Endothelial cell (in vitro differentiated cells): ENCODE measurements at regions not wholly inside any gene's neighbourhood (a gene's known extent, or its start where the extent isn't known, plus 50 kb on each side); places are given as distances from the start of the nearest gene placed in this dataset.

Experiments used
- DNase-seq: peaks from one replicate; pipeline ENCODE4 v3.0.0; 2021; ENCODE audit warnings: low spot score
- H3K27ac Mint-ChIP-seq: one replicate; pipeline ENCODE4 v1.8.0; 2021; ENCODE audit warnings: mixed read lengths, inconsistent platforms; ENCODE audit not compliant: unreplicated experiment
- H3K27me3 Mint-ChIP-seq: one replicate; pipeline ENCODE4 v1.8.0; 2021; ENCODE audit warnings: mild to moderate bottlenecking, moderate library complexity, mixed read lengths, inconsistent platforms; ENCODE audit not compliant: unreplicated experiment
- H3K36me3 Mint-ChIP-seq: one replicate; pipeline ENCODE4 v1.8.0; 2021; ENCODE audit warnings: mild to moderate bottlenecking, low read depth, mixed read lengths, inconsistent platforms; ENCODE audit not compliant: unreplicated experiment
- H3K4me1 Mint-ChIP-seq: one replicate; pipeline ENCODE4 v1.8.0; 2021; ENCODE audit warnings: mild to moderate bottlenecking, mixed read lengths, inconsistent platforms; ENCODE audit not compliant: unreplicated experiment
- H3K4me3 Mint-ChIP-seq: one replicate; pipeline ENCODE4 v1.8.0; 2021; ENCODE audit warnings: mild to moderate bottlenecking, mixed read lengths, inconsistent platforms; ENCODE audit not compliant: unreplicated experiment
- H3K9me3 Mint-ChIP-seq: one replicate; pipeline ENCODE4 v1.8.0; 2021; ENCODE audit warnings: mixed read lengths, inconsistent platforms; ENCODE audit not compliant: unreplicated experiment
- TF ChIP-seq, protein P1 (sequence below): fragments of 200-600 bp; sonication (generic); IDR thresholded peaks from one replicate; pipeline ENCODE4 v1.5.0; 2021; ENCODE audit warnings: antibody characterized with exemption; ENCODE audit not compliant: unreplicated experiment

DNA sequence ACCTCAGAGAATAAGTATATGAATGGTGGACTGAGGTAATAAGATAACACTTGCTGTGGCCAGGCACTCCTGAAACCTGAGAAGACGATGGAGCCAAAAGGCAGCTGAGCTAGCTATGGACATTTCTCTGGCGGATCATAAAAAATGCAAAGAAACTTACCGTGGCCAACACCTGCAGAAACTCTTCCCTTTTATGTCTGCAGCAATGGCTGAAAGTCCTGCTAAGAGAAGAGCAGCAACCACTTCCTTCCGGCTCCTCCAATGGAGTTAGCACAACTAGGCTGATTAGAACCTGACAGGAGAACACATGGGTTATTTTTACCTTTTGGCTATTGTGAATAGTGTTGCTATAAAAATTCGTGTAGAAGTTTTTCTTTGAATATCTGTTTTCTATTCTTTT lies 76.0 kb upstream of the MAGEB16 start:
- H3K27me3 Mint-ChIP-seq, result no peaks in the 10 kb centered on the region
- no peaks in the 10 kb centered on the region for H3K4me1 Mint-ChIP-seq
- H3K4me3 Mint-ChIP-seq, result no peak overlapping the region
- TF ChIP-seq, protein P1, sequence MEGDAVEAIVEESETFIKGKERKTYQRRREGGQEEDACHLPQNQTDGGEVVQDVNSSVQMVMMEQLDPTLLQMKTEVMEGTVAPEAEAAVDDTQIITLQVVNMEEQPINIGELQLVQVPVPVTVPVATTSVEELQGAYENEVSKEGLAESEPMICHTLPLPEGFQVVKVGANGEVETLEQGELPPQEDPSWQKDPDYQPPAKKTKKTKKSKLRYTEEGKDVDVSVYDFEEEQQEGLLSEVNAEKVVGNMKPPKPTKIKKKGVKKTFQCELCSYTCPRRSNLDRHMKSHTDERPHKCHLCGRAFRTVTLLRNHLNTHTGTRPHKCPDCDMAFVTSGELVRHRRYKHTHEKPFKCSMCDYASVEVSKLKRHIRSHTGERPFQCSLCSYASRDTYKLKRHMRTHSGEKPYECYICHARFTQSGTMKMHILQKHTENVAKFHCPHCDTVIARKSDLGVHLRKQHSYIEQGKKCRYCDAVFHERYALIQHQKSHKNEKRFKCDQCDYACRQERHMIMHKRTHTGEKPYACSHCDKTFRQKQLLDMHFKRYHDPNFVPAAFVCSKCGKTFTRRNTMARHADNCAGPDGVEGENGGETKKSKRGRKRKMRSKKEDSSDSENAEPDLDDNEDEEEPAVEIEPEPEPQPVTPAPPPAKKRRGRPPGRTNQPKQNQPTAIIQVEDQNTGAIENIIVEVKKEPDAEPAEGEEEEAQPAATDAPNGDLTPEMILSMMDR, result no peak
- no peaks in the 10 kb centered on the region for H3K36me3 Mint-ChIP-seq
- H3K9me3 Mint-ChIP-seq, result no peaks in the 10 kb centered on the region
- no peak overlapping the region for H3K27ac Mint-ChIP-seq
- no peak for DNase-seq

DNA sequence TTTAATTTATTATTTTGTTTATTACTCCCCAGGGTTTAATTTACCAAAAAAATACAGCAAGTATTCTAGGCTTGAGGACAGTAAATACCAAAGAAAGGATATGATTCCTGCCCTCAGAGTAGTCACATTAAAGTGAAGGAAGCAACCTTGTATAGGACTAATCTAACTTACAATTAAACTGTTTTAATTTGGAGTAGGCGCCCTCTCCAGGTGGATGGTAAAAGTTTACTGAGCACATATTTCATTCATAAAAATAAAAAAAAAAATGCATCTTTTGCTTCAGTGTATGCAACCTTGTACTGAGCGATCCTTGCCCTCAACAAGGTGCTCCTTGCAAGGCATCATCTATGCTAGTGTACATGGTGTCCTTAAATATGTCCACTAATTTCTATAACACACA lies 72.0 kb upstream of the MAGEB16 start:
- Mint-ChIP-seq H3K4me1 (no peaks in the 10 kb centered on the region), H3K27ac (no peak overlapping the region), H3K4me3 (no peak overlapping the region), H3K36me3 (no peaks in the 10 kb centered on the region), H3K9me3 (no peaks in the 10 kb centered on the region), H3K27me3 (no peaks in the 10 kb centered on the region)
- TF ChIP-seq, protein P1, result no peak
- DNase-seq, result no peak

DNA sequence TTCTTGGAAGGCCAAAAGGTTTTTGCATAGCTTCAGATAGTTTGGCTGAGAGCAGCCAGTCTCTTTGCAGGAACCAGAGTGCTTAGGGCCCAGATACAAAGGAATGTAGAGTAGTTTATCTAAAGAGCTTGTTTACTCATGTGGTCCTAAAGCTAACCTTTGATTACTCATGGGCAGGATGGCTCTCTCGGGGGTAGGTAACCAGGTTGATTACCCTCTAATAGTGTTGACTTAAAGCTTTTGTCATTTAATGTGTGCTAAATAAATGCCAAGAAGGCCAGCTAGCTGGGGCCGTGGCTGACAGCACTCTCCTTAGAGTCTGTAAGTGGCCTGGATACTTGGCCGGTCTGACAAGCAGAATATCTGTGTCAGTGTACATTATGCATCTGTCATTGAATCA lies 69.7 kb upstream of the MAGEB16 start:
- Mint-ChIP-seq H3K27me3 (no peaks in the 10 kb centered on the region), H3K36me3 (no peaks in the 10 kb centered on the region), H3K9me3 (no peaks in the 10 kb centered on the region), H3K4me1 (no peaks in the 10 kb centered on the region), H3K27ac (no peak overlapping the region), H3K4me3 (no peak overlapping the region)
- no peak for DNase-seq
- TF ChIP-seq, protein P1, result no peak

DNA sequence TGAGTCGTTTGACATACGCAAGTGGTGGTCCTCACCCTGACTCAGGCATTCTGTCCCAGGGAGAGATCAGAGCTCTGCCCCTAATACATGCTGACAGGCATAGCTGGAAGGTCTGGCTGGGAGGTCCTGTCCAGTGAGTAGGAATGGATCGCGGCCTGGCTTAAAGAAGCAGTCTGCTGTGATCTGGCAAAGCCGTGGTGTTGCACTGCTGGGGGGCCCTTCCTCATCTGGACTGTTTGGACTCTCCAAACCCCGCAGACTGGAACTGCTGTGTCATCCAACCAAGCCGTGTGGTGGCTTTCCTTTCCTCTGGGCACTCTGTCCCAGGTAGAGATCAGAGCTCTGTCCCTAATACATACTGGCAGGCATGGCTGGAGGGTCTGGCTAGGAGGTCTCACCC lies 64.3 kb upstream of the MAGEB16 start:
- Mint-ChIP-seq H3K27ac (no peak overlapping the region), H3K4me1 (no peaks in the 10 kb centered on the region), H3K36me3 (no peaks in the 10 kb centered on the region), H3K4me3 (no peak overlapping the region), H3K9me3 (no peaks in the 10 kb centered on the region), H3K27me3 (no peaks in the 10 kb centered on the region)
- no peak for DNase-seq
- TF ChIP-seq, protein P1, result no peak

DNA sequence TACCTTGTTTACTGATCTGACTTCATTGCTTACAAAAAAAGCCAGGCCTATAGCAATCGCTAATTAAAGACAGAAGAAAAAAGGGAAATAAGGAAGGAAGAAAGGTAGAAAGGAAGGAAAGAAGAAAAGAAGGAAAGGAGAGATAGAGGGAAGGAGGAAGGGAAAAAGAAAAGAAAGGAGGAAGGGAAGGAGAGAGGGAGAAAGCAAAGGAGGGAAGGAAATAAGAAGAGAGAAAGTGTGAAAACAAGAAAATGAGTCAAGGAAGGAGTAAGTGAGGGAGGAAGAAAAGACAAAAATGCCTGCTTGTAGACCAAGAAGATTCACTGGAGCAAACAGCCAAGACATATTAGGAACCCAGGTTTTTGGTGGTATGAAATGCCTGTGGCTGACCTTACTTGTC lies 57.0 kb upstream of the MAGEB16 start:
- Mint-ChIP-seq H3K27me3 (no peaks in the 10 kb centered on the region), H3K4me1 (no peaks in the 10 kb centered on the region), H3K4me3 (no peak overlapping the region), H3K36me3 (no peaks in the 10 kb centered on the region), H3K27ac (no peak overlapping the region), H3K9me3 (no peaks in the 10 kb centered on the region)
- TF ChIP-seq, protein P1, result no peak
- DNase-seq, result no peak
